ENCODE measurements at regions not wholly inside any gene's neighbourhood (a gene's known extent, or its start where the extent isn't known, plus 50 kb on each side); places are given as distances from the start of the nearest gene placed in this dataset.
"Not testable (repeated sequence)": the region's sequence is repeated elsewhere in the genome, so short reads cannot be mapped to it uniquely, and the experiment has no call there.

DNA sequence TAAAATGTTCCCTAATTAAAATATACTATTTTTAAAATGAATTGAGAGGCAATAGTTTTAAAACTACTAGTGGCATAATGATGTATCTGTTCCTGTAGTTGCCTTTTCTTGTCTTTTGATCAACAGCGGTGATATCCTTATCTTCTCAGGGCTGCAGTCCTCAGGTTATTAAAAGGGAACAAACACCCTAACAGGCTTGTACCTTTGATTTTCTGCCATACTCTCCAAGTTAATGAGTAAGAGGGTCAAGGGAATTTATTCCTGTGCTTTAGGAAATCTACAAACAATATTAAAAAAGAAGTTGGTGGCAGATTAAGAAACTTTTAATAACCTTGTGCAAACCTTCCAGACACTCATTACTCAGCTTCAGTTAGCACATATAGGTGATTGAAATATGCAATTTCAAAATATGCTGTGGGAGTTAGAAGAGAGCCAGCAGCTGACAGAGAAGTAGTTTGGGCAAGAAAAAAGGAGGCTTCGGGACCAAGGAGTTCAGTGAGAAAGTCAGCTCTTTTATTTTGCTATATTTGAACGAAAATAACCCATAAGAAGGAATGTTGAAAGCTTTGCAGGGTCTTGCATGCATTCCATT is 81.0 kb upstream of the TLE4 start:
- no peak for DNase-seq (ENCODE audit: low read depth in 2 of 2)

DNA sequence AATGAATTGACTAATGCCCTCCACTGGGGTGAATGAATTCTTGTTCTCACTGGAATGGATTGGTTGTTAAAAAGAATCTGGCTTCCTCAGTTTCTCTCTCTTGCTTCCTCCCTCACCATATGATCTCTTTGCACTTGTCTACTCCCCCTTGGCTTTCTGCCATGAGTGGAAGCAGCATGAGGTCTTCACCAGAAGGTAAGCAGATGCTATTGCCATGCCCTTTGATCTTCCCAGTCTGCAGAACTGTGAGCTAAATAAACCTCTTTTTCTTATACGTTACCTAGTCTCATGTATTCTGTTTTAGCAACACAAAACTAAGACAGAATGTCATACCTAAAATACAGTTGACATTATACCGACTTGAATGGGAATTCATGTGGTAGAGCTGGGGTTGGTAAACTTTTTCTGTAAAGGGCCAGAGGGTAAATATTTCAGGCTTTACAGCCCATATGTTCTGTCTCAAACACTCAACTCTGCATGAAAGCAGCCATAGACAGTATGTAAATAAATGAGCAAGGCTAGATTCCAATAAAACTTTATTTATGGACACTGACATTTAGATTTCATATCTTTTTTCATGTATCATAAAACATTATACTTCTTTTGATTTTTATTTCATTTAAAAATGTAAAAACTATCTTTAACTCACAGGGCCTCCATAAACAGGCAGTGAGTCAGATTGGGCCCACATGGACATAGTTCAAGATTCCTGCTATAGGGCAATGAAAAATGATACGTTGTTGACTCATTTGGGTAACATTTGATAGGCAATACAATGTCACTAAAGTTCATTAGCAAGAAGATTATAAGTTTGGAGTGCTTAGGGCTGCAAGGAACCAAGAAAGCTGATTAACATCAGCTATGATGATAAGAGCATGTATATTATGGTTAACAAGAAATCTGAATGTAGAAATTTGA is 79.4 kb upstream of the TLE4 start:
- no peak for DNase-seq (ENCODE audit: low read depth in 2 of 2)

DNA sequence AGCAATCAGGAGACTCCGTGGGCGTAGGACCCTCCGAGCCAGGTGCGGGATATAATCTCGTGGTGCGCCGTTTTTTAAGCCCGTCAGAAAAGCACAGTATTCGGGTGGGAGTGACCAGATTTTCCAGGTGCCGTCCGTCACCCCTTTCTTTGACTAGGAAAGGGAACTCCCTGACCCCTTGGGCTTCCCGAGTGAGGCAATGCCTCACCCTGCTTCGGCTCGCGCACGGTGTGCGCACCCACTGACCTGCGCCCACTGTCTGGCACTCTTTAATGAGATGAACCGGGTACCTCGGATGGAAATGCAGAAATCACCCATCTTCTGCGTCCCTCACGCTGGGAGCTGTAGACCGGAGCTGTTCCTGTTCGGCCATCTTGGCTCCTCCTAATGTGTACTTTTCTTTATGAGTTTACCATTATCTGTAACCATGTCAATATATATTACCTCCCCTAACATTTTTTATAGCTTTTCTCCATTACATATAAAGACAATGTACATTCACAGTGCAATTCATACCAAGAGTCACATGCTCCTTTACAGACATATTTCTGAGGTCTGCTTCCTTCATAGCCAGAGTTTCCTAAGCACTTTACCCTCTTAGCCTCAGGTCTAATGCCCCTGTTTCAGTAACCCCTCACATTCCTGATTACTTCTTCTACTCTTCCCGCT is 71.4 kb upstream of the TLE4 start:
- DNase-seq (ENCODE audit: low read depth in 2 of 2), result not testable (repeated sequence)

DNA sequence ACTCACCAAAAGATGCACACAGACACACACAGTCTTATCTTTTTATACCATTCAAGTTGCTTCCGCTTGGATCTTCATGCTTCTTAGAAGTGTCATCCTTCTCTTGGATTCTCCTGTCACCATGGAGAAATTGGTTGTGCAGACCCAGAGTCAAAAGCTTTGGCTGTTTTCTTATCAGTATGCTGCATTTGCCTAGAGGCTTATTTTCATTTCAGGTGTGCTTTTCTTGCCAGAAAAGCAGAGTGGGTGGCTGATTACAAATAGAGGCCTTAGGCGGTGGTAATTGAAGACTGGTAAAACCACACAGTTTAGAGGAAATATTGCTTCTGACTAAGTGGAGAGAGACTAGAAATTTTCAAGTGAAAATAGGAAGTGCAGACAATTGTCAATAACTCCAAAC is 70.2 kb upstream of the TLE4 start:
- no peak for DNase-seq (ENCODE audit: low read depth in 2 of 2)

DNA sequence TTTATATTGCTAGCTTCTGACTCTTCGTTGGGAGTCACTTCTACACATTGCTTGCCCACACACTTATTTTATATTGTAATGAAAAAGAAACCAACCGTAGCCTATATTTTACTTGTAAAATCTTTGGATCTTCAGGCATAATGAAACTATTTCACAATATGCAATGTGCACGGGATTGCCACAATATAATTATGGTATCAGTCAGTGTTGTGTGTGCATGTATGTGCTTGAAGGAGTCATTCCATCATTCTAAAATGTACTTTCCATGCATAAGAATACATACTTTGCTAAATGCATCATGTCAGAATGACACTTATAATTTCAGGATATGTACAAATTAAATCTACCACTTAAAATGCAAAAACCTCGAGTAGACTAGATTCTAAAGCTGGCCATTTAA is 64.0 kb upstream of the TLE4 start:
- no peak for DNase-seq (ENCODE audit: low read depth in 2 of 2)

DNA sequence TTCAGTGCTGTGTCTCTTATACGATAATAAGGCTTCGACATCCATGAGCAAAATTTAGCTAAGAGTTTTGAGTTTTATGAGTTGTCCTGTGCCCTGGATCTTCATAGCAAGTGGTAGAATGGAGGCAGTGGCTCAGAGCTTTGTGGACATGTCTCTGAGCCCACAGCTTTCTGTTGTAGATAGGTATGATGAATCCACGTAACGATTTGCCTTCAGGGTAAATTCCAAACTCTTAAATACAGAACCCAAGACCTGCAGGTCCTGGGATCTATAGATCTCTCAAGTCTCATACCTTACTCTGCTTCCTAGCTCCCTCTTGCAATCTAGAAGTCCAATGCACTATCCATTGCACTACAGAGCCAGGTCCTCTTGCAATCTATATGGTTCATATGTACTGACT is 59.5 kb upstream of the TLE4 start:
- no peak for DNase-seq (ENCODE audit: low read depth in 2 of 2)
